H1 (cell line): ENCODE measurements at regions not wholly inside any gene's neighbourhood (a gene's known extent, or its start where the extent isn't known, plus 50 kb on each side); places are given as distances from the start of the nearest gene placed in this dataset.

Experiments used
- CTCF ChIA-PET: fragments of 300-600 bp; sonication (Branson Sonifier 250); formaldehyde crosslinking; loops from one replicate; lab custom pipeline; 2021; ENCODE audit not compliant: partially characterized antibody; lab: Charles Lee
- POLR2A ChIA-PET: fragments of 300-600 bp; sonication (Branson Sonifier 250); formaldehyde crosslinking; loops from one replicate; lab custom pipeline; 2021; ENCODE audit warnings: inconsistent platforms; ENCODE audit not compliant: partially characterized antibody; lab: Charles Lee
- DNase-seq, 2 experiments: peaks; one replicate each; pipeline versions ENCODE4 v3.0.0 to v3.0.0-alpha.2; 2010 to 2022; ENCODE audit warnings: low spot score in 2 of 2, low read depth in 1 of 2, mixed read lengths in 1 of 2
- FAIRE-seq: peaks from 2 replicates; lab custom pipeline; 2011; peaks lifted over from hg19 to GRCh38; lab: Jason Lieb, UNC
- H2AFZ ChIP-seq: 2 replicates; pipeline ENCODE4 v1.8.1; 2012; ENCODE audit warnings: low read length, inconsistent platforms
- H2AK5ac ChIP-seq: 2 replicates; pipeline ENCODE4 v1.6.1; 2013; ENCODE audit warnings: low read depth, low read length
- H2BK120ac ChIP-seq: replicated peaks from 2 replicates; pipeline ENCODE3; 2013; ENCODE audit warnings: low read depth, low read length, inconsistent platforms
- H2BK12ac ChIP-seq: 2 replicates; pipeline ENCODE4 v1.6.1; 2013; ENCODE audit warnings: low read depth, low read length
- H2BK15ac ChIP-seq: 2 replicates; pipeline ENCODE4 v1.6.1; 2013; ENCODE audit warnings: low read length
- H2BK20ac ChIP-seq: 2 replicates; pipeline ENCODE4 v1.6.1; 2013; ENCODE audit warnings: low read length
- H2BK5ac ChIP-seq: 2 replicates; pipeline ENCODE4 v1.6.1; 2013; ENCODE audit warnings: low read depth, low read length
- H3K14ac ChIP-seq: 2 replicates; pipeline ENCODE4 v1.6.1; 2013; ENCODE audit warnings: inconsistent platforms; ENCODE audit not compliant: insufficient read length
- H3K18ac ChIP-seq: 2 replicates; pipeline ENCODE4 v1.6.1; 2013; ENCODE audit warnings: low read length; ENCODE audit errors: extremely low read depth
- H3K23ac ChIP-seq: 2 replicates; pipeline ENCODE4 v1.6.1; 2013; ENCODE audit warnings: inconsistent platforms; ENCODE audit not compliant: insufficient read length
- H3K23me2 ChIP-seq: 2 replicates; pipeline ENCODE4 v1.6.1; 2013; ENCODE audit warnings: low read depth, low read length
- H3K27ac ChIP-seq: 2 replicates; pipeline ENCODE4 v1.6.1; 2011; ENCODE audit warnings: low read depth, low read length, inconsistent platforms
- H3K27me3 ChIP-seq, 4 experiments: replicated peaks in 1 of 4; 1 replicate in 1 of 4; 2 replicates in 3 of 4; pipeline versions ENCODE4 v1.6.1 to v1.8.1; 2011 to 2013; ENCODE audit warnings: low read length in 3 of 4, mild to moderate bottlenecking in 3 of 4, inconsistent platforms in 2 of 4, mixed read lengths in 2 of 4, moderate library complexity in 1 of 4; ENCODE audit not compliant: control insufficient read depth in 3 of 4, insufficient read depth in 3 of 4; ENCODE audit errors: extremely low read depth in 1 of 4
- H3K36me3 ChIP-seq, 4 experiments: 2 replicates each; pipeline versions ENCODE4 v1.6.1 to v1.8.1; 2011 to 2013; ENCODE audit warnings: mild to moderate bottlenecking in 4 of 4, low read length in 3 of 4, moderate library complexity in 2 of 4, control low read depth in 1 of 4, inconsistent platforms in 1 of 4; ENCODE audit not compliant: insufficient read depth in 4 of 4, control insufficient read depth in 2 of 4
- H3K4ac ChIP-seq: replicated peaks from 2 replicates; pipeline ENCODE3; 2013; ENCODE audit warnings: low read length, low read depth, mixed read lengths, inconsistent platforms; ENCODE audit not compliant: insufficient read length
- H3K4me1 ChIP-seq, 4 experiments: replicated peaks in 1 of 4; 1 replicate in 1 of 4; 2 replicates in 3 of 4; pipeline versions ENCODE4 v1.6.1 to v1.8.1; 2011 to 2013; ENCODE audit warnings: low read length in 3 of 4, inconsistent platforms in 2 of 4, mixed read lengths in 1 of 4; ENCODE audit not compliant: insufficient read depth in 4 of 4, control insufficient read depth in 3 of 4
- H3K4me2 ChIP-seq, 2 experiments: 2 replicates each; pipeline versions ENCODE4 v1.6.1 to v1.8.1; 2011 to 2013; ENCODE audit warnings: low read depth in 2 of 2, low read length in 2 of 2, control low read depth in 1 of 2, inconsistent platforms in 1 of 2, mild to moderate bottlenecking in 1 of 2; ENCODE audit not compliant: insufficient read depth in 1 of 2
- H3K4me3 ChIP-seq, 4 experiments: fragments of 200-600, 300-600 bp in 1 of 4; sonication (generic), shearing (Covaris generic), sonication (Bioruptor Twin) in 1 of 4; 2 replicates each; pipeline versions ENCODE4 v1.5.1 to v1.8.1; 2011 to 2016; ENCODE audit warnings: low read length in 4 of 4, low read depth in 3 of 4, control low read depth in 2 of 4, inconsistent platforms in 2 of 4, mild to moderate bottlenecking in 2 of 4, mixed read lengths in 1 of 4, moderate library complexity in 1 of 4; ENCODE audit not compliant: insufficient read depth in 2 of 4; ENCODE audit errors: extremely low read depth in 1 of 4
- H3K56ac ChIP-seq: replicated peaks from 2 replicates; pipeline ENCODE3; 2013; ENCODE audit warnings: low read depth, mild to moderate bottlenecking, mixed read lengths, low read length, inconsistent platforms; ENCODE audit not compliant: insufficient read length
- H3K79me1 ChIP-seq: 2 replicates; pipeline ENCODE4 v1.6.1; 2013; ENCODE audit warnings: low read depth, low read length, control low read depth
- H3K79me2 ChIP-seq, 2 experiments: 2 replicates each; pipeline versions ENCODE4 v1.6.1 to v1.8.1; 2012 to 2013; ENCODE audit warnings: low read length in 2 of 2, mild to moderate bottlenecking in 2 of 2, inconsistent platforms in 1 of 2; ENCODE audit not compliant: insufficient read depth in 2 of 2, control insufficient read depth in 1 of 2
- H3K9ac ChIP-seq, 4 experiments: replicated peaks in 1 of 4; 1 replicate in 1 of 4; 2 replicates in 3 of 4; pipeline versions ENCODE4 v1.6.1 to v1.8.1; 2011 to 2013; ENCODE audit warnings: low read depth in 3 of 4, low read length in 3 of 4, control low read depth in 2 of 4, mild to moderate bottlenecking in 2 of 4, moderate library complexity in 2 of 4, inconsistent platforms in 1 of 4; ENCODE audit errors: extremely low read depth in 1 of 4
- H3K9me3 ChIP-seq, 2 experiments: 2 replicates each; pipeline versions ENCODE4 v1.6.1 to v1.8.1; 2012 to 2013; ENCODE audit warnings: mild to moderate bottlenecking in 2 of 2, moderate library complexity in 2 of 2, control low read depth in 1 of 2, inconsistent platforms in 1 of 2, low read depth in 1 of 2, low read length in 1 of 2, mixed read lengths in 1 of 2; ENCODE audit not compliant: insufficient read depth in 2 of 2
- H4K20me1 ChIP-seq, 2 experiments: replicated peaks in 1 of 2; 2 replicates each; pipeline versions ENCODE3 to v1.8.1; 2011 to 2013; ENCODE audit warnings: inconsistent platforms in 2 of 2, low read length in 2 of 2, mild to moderate bottlenecking in 1 of 2; ENCODE audit not compliant: insufficient read depth in 2 of 2, control insufficient read depth in 1 of 2
- H4K5ac ChIP-seq: 2 replicates; pipeline ENCODE4 v1.6.1; 2013; ENCODE audit warnings: low read length, low read depth, mixed read lengths, inconsistent platforms; ENCODE audit not compliant: insufficient read length
- H4K8ac ChIP-seq: 2 replicates; pipeline ENCODE4 v1.8.0; 2013; ENCODE audit warnings: mild to moderate bottlenecking, moderate library complexity, low read length, inconsistent platforms; ENCODE audit not compliant: insufficient read depth; ENCODE audit errors: extremely low read depth
- H4K91ac ChIP-seq: replicated peaks from 2 replicates; pipeline ENCODE3; 2013; ENCODE audit warnings: low read length, mixed read lengths, inconsistent platforms; ENCODE audit not compliant: insufficient read length
- ATF3 ChIP-seq: IDR thresholded peaks from 2 replicates; pipeline ENCODE4 v1.6.1; 2011; ENCODE audit warnings: low read depth, mild to moderate bottlenecking, low read length; ENCODE audit not compliant: insufficient read depth
- BACH1 ChIP-seq: IDR thresholded peaks from 2 replicates; pipeline ENCODE4 v1.6.1; 2012; ENCODE audit warnings: low read length, improper control_type of control experiment
- CBX8 ChIP-seq: fragments of 300-800, 300-1000 bp; sonication (generic); IDR thresholded peaks from 2 replicates; pipeline ENCODE4 v1.7.1; 2016; ENCODE audit warnings: low read depth, low read length, borderline replicate concordance
- CREB1 ChIP-seq: IDR thresholded peaks from 2 replicates; pipeline ENCODE4 v1.6.1; 2012; ENCODE audit warnings: inconsistent platforms
- CTBP2 ChIP-seq: IDR thresholded peaks from 2 replicates; pipeline ENCODE4 v1.7.0; 2011; ENCODE audit warnings: borderline replicate concordance, mild to moderate bottlenecking, moderate library complexity, mixed read lengths, low read length; ENCODE audit not compliant: insufficient read depth, insufficient read length
- E2F6 ChIP-seq: IDR thresholded peaks from 2 replicates; pipeline ENCODE4 v1.6.1; 2012; ENCODE audit warnings: inconsistent platforms
- GABPA ChIP-seq: IDR thresholded peaks from 2 replicates; pipeline ENCODE4 v1.6.1; 2011; ENCODE audit warnings: mild to moderate bottlenecking, low read length, moderate library complexity, borderline replicate concordance; ENCODE audit not compliant: insufficient read depth
- RAD21 ChIP-seq, 2 experiments: IDR thresholded peaks in 1 of 2; conservative IDR thresholded peaks in 1 of 2; 2 replicates each; pipeline ENCODE4 v1.6.1; 2011; ENCODE audit warnings: low read depth in 2 of 2, low read length in 2 of 2, improper control_type of control experiment in 1 of 2, inconsistent platforms in 1 of 2, mild to moderate bottlenecking in 1 of 2, moderate library complexity in 1 of 2
- RBBP5 ChIP-seq: IDR thresholded peaks from 2 replicates; pipeline ENCODE4 v1.7.1; 2012; ENCODE audit warnings: low read depth, mild to moderate bottlenecking, inconsistent platforms, low read length, moderate library complexity, borderline replicate concordance
- SIRT6 ChIP-seq: IDR thresholded peaks from one replicate; pipeline ENCODE4 v1.7.1; 2012; ENCODE audit warnings: low read length, inconsistent platforms
- SP1 ChIP-seq: IDR thresholded peaks from 2 replicates; pipeline ENCODE4 v1.6.1; 2011; ENCODE audit warnings: low read depth, low read length
- SUZ12 ChIP-seq: fragments of 200-600 bp; sonication (generic); IDR thresholded peaks from 2 replicates; pipeline ENCODE4 v1.6.1; 2012; ENCODE audit warnings: mild to moderate bottlenecking, inconsistent platforms, low read length, moderate library complexity, mixed read lengths
- TBP ChIP-seq: IDR thresholded peaks from 2 replicates; pipeline ENCODE4 v1.6.1; 2011; ENCODE audit warnings: low read depth, low read length, improper control_type of control experiment
- YY1 ChIP-seq: IDR thresholded peaks from 2 replicates; pipeline ENCODE4 v1.6.1; 2011; ENCODE audit warnings: low read depth, mild to moderate bottlenecking, low read length
- WGBS, 2 experiments: shearing (Covaris generic) in 1 of 2; methylation state at CpG; one replicate each; pipeline versions ENCODE4 v1.1.6 to v1.1.7; 2013 to 2015; ENCODE audit warnings: low lambda C conversion rate in 2 of 2, mixed read lengths in 2 of 2, inconsistent platforms in 1 of 2, low coverage in 1 of 2, missing lambda C conversion rate in 1 of 2; ENCODE audit not compliant: insufficient replicate concordance in 2 of 2, insufficient coverage in 1 of 2, insufficient read length in 1 of 2; ENCODE audit errors: extremely low coverage in 1 of 2, missing lambda C conversion rate in 1 of 2; 5-methylcytosine and 5-hydroxymethylcytosine counted together

GRCh38 chr6:112752305-112752704, 405.2 kb downstream of the RFPL4B start:
- no peaks in the 10 kb centered on the region for H4K20me1 ChIP-seq
- no peaks in the 10 kb centered on the region for H3K79me1 ChIP-seq
- H2BK120ac ChIP-seq = no peak overlapping the region
- DNase-seq (no peak), FAIRE-seq (no peak)
- H3K4me1 ChIP-seq = no peaks in the 10 kb centered on the region
- H3K23ac ChIP-seq = no peak overlapping the region
- no peaks in the 10 kb centered on the region for H3K27me3 ChIP-seq
- H3K9me3 ChIP-seq = no peaks in the 10 kb centered on the region
- H3K4me3 ChIP-seq = no peak overlapping the region
- H2BK20ac ChIP-seq = no peak overlapping the region
- no peak overlapping the region for H3K27ac ChIP-seq
- H3K23me2 ChIP-seq = no peaks in the 10 kb centered on the region
- H3K36me3 ChIP-seq = no peaks in the 10 kb centered on the region
- no peak overlapping the region for H2BK5ac ChIP-seq
- H3K18ac ChIP-seq = no peak overlapping the region
- no peak overlapping the region for H3K9ac ChIP-seq
- H4K8ac ChIP-seq = no peak overlapping the region
- H2BK15ac ChIP-seq = no peak overlapping the region
- H3K14ac ChIP-seq = no peak overlapping the region
- H4K5ac ChIP-seq = no peak overlapping the region
- H2AK5ac ChIP-seq = no peak overlapping the region
- ChIA-PET POLR2A (interaction anchor here (0.6 to 1.0 kb wide), 2 partner anchors 55 to 254 kb away, joined by 3 to 4 read pairs; no protein-coding TSS in a partner anchor), CTCF (interaction anchor here (0.5 kb wide), 1 partner anchor 750 kb away, joined by 3 read pairs; no protein-coding TSS in a partner anchor)
- no peaks in the 10 kb centered on the region for H3K79me2 ChIP-seq
- H3K4ac ChIP-seq = no peak overlapping the region
- WGBS, 2 experiments = 84% methylated on average over 2 of the region's 2 CpGs; no CpG with 5 or more reads in 1 of the 2 experiments
- H3K56ac ChIP-seq = no peak overlapping the region
- no peak overlapping the region for H2AFZ ChIP-seq
- no peak overlapping the region for H4K91ac ChIP-seq
- no peak overlapping the region for H2BK12ac ChIP-seq
- no peak overlapping the region for H3K4me2 ChIP-seq
- no peak for TF ChIP-seq ATF3
- TF ChIP-seq CTBP2 = no peak
- TF ChIP-seq TBP = no peak
- no peak for TF ChIP-seq E2F6
- no peak for TF ChIP-seq BACH1
- TF ChIP-seq CREB1 = no peak
- no peak for TF ChIP-seq CBX8
- no peak for TF ChIP-seq SUZ12
- TF ChIP-seq RBBP5 = no peak
- TF ChIP-seq YY1 = no peak
- TF ChIP-seq SIRT6 = no peak
- no peak for TF ChIP-seq RAD21 (IDR thresholded peaks at IDR 0.05 in 1 of 2, conservative IDR thresholded peaks at IDR 0.05 in 1 of 2; ENCODE audit: low read depth in 2 of 2, low read length in 2 of 2)
- no peak for TF ChIP-seq GABPA
- TF ChIP-seq SP1 = no peak
